ENCODE measurements at regions not wholly inside any gene's neighbourhood (a gene's known extent, or its start where the extent isn't known, plus 50 kb on each side); places are given as distances from the start of the nearest gene placed in this dataset.

DNA sequence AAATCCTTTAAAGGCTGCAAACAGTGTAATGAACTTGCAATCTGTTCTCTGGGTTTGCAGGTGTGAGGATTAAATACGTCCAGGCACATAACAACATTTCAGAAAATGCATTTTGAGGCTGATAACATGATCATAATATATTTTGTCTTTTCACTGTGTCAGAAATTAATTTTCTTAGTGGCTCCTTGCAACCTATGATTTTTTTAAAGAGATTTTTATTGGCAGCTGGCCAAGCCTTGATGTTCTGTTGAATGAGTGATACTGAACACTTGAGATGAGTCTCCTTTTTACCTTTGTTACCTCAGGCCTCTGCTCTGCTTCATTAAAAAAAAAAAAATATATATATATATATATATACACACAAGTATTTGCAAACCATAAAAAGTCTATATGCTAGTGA lies 68.2 kb upstream of the TENM3 start:
- no peak for DNase-seq (ENCODE audit: low read depth in 3 of 3)

DNA sequence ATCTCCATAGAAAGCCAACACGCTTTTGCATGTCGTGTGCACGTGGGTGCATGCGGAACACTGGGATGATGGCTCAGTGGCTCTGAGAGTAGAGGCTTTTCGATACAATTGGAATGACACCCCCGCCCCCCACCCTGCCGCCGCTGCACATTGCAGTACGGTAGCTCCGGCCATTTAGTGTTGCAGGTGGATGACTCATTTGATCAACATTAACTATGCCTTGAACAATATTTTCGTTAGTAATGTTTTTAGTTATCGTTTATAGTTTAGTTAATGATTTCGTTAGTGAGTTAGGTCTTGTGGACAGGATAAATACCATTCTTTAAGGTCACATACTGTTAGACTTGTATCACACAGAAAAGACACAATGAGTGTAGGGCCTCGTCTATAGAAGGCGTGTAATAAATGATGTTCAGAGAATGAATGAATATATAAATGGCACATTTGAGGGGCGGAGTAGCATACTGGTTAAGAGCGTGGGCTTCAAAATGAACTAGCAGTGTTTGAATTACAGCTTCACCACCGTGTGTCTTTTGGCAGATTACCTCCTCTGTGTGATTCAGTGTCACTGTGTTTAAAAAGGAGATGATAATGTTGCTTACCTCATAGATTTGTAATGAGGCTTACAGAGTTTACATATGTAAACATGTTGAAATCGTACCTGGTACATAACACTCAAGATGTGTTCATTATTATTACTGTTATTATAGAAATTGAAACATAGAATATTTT lies 67.2 kb upstream of the TENM3 start:
- DNase-seq (ENCODE audit: low read depth in 3 of 3), result no peak

DNA sequence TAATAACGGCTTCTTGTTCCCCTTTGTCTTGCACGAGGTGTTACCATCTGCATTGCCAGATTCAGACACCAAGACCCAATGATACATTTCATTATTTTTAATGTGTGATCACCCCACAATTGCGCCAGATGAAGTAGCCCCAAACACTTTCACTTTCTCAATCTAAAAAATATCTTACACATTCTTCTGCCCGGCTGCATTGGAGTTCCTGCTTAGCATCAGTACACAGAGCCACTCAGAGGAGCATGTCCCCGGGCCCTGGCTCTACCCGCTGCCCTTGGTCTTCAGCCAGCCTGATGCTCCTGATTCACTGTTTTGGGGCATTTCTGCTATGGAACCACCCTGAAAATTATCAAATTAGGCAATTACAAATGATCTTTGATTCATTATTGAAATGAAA lies 66.0 kb upstream of the TENM3 start:
- DNase-seq (ENCODE audit: low read depth in 3 of 3), result no peak

DNA sequence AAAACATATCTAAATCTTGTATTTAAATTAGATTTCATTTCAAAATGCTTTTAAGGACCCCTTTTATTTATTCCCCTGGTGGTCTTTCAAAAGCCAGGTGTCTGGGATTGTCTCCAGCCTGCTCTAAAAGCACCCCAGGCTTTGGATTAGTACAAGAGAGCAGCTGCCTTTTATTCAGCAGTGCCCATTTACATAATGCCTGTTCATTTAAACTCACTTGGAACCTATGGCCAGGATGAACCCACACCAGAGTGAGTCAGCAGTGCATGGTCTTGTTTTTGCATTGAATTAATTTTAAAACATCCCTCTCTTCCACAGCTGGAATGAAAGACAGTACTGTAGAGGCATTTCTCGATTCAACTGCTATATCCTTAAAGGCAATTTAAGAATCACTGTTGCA lies 64.1 kb upstream of the TENM3 start:
- no peak for DNase-seq (ENCODE audit: low read depth in 3 of 3)

DNA sequence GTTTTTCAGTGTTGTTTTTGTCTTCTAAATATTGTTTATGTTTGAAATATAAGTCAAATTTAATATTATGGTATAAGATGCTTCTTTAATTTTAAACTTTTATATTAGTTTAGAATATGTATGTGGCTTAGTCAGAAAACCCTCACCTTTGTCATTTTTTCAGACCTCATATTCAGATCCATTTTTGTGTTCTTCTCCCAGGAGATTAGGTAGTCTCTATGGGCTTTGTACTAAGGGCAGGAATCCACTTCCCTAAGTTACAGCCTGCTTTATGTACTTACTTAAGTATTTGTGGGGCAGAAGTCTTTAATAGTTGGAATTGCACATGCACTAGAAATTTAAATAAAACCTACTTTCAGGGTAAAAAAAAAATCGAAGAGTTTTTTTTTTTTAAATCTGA lies 63.5 kb upstream of the TENM3 start:
- no peak for DNase-seq (ENCODE audit: low read depth in 3 of 3)

DNA sequence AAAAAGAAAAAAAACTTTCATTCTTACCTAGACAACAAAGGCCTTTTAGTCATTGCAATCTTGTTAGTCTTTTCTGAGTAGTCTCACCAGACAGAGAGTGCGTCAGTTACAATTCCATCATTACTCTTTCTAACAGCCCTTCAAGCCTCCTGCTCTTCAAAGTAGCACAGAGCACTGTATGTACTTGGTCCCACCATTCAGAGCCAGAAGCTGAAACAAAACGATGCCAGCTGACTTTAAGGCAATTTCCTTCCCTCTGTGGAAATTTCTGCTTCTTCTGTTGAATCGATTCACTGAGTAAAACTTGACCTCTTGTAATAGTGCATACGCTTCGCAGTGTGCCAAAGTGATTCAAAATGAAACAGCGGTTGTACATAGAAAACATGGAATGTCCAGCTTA lies 57.7 kb upstream of the TENM3 start:
- DNase-seq (ENCODE audit: low read depth in 3 of 3), result no peak

DNA sequence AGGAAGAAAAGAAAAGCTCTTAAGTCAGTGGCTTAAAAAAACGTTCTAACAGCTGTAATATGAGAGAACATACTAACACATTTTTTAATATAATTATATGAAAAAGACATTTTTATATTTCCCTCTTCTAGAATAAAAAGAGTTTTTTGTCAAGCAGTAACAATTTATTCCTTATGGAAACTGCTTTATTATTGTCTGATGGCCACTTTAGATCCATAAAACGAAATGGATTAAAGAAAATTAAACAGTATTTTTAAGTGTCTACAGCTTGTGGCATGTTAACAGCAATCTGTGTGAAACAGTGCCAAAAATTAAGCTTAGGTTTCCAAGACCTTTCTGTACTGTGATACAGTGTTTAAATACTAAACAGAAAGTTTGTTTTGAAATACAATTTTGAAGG lies 55.5 kb upstream of the TENM3 start:
- DNase-seq (ENCODE audit: low read depth in 3 of 3), result no peak

DNA sequence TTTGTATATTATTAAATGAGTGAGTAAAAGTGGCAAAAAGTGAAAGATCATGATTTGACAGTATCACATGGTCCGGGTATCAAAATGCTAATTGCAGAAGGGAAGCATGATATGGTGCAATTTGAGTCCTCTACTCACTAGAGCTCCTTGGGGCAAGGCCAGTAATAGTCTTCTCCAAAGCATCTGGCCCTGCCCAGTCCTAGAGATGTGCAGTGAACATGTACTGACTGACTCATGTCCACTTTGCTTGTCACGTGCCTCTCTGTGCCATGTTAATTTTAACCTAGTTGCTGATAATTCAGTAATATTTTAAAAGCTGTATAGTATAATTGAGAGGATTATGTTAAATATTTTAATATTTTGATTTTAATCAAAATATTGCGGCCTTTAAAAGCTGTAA lies 54.6 kb upstream of the TENM3 start:
- no peak for DNase-seq (ENCODE audit: low read depth in 3 of 3)

DNA sequence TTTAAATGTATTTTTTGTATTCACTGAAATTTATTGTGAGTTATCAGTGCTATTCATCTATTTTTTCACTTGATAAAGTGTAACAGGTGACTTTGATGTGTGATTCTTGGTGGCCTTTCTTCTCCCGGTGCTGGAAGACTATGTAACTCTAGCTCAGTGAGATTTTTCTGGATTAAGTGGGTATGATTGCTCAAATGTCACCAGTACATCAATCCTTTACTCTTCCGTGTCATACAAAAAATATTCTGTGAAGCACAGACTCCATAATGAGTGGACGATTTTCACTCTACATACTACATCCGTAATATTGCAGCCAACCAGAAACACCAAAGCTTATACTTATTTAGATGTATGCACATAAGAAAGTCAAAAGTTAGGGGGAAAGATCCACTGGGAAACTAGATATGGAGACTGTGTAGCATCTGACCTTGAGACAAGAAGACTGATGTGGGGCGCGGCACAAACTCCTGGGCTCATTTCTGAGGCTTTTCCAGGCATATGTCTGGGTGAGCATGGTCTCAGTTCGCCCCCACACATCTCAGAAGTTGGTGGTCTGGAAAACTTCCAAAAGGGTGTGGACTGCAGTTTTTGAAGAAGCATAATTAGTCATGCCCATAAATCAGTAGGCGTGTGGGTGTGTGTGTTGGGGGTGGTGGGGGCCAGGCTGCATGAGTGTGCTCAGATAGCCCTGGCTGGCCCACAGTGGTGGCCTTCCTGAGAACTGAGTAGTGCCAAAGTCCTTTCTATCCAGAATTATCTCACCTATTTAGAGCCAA lies 53.9 kb upstream of the TENM3 start:
- DNase-seq (ENCODE audit: low read depth in 3 of 3), result no peak

DNA sequence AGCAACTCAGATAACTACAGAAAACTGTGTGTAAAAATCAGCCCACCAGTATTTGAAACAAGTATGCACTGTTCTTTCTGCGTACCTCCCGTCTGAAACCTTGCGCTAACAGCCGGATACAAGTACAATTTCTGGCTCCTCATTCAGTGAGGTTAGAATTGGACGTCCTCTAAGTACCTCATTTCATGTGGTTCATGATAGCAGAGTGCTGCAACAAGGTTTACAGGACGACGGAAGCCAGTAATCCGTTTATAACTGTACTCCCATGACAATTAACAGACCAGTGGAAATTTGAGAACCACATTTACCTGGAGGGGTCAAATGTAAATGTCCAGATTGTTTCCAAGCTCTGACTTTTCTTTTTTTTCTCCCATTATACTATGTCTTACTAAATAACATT lies 52.9 kb upstream of the TENM3 start:
- no peak for DNase-seq (ENCODE audit: low read depth in 3 of 3)

DNA sequence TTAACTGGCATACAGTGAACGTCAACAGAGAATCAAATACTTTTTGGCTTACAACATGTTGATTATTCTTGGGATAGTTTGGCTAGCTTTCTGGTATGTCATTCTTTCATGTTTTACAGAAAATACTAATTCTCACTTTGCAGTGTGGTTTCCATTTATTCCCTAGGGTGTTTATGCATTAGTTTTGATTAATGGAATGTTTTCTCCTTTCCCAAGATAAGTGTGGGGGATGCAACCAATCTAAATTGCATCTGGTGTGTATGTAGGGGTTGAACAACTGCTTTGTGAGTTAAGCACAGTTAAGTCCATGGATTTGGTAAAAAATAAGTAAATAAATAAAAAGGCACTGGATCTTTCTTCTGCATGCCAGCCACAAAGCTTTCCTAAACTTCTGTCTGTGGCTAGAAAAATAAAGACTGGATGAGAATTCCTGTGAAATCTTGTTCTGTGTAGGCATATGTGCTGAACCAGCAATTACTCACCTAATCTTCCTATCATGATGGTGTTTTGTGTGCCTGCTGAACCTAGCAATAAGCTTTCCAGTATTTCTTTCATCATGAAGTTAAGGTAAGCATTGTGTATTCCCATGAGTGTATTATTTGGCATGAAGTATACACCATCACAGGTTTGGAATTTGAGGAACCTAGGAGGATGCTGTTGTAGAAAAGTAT lies 50.6 kb upstream of the TENM3 start:
- no peak for DNase-seq (ENCODE audit: low read depth in 3 of 3)

DNA sequence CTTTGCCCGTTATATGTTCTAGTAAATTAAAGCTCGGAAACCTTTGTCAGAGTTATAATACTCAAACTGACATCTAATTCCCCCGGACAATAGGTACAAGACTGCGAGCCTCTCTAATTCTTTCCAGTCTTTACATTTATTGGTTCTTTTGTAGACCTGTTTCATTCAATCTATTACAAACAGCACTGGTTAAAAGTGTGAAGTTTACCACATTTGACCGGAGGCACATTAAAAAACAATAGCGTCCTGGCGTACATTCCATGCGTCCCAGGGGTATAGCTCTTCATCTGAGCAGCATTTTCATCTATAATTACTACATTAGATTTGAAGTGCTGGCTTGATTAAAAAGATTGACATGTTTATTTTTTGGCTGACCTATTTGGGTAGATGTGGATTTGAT lies 49.9 kb upstream of the TENM3 start:
- no peak for DNase-seq (ENCODE audit: low read depth in 3 of 3)
